ENCODE measurements at regions not wholly inside any gene's neighbourhood (a gene's known extent, or its start where the extent isn't known, plus 50 kb on each side); places are given as distances from the start of the nearest gene placed in this dataset.

DNA sequence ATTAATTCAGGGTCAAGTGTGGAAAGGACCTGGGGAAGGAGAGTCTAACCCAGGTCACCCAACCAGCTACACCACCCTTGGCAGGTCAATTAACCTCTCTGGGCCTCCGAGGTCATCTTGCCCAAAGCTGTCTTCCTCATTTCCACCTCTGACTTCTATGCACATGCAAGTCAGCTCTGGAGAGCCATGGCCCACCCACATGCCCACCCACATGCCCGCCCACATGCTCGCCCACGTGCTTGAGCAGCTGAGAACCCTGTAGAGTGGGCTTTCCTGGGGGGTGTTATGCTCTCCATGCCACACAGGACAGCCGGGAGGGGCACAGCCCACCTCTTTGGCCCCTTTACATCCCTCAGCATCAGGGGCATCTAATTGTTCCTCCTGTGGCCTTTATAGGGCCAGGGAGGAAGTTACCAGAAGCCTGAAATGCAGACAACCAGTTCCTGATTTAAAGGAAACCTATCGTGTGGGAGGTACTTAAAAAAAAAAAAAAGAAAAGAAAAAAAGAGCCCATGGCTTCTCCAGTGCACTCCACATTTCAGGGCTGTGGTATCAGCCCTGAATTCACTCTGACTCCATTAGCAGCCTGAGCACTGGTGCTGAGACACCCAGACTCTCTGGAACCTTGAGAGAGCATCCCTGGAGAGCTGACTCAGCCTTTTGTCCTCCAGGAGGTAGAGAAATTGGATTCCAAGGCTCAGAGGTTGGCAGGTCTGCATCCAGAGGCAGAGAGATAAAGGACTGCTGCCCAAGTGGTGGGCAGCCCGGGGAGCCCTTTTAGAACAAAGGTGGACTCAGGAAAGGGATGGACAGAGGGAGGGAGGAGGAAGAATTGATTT lies 176.2 kb upstream of the ZMIZ1 start:
- CTCF ChIA-PET: no interaction called here

More for the DNA sequence above, 176.2 kb upstream of the ZMIZ1 start:
- Mint-ChIP-seq H3K27me3 (peaks cover 19% of the 10 kb centered on the region), H3K4me1 (no peaks in the 10 kb centered on the region), H3K9me3 (ENCODE audit: insufficient read depth) (no peaks in the 10 kb centered on the region), H3K4me3 (no peak overlapping the region), H3K27ac (no peak overlapping the region)
- 75% methylated on average over 4 of the region's 7 CpGs for WGBS (ENCODE audit: insufficient coverage)
- Histone ChIP-seq H3K27me3 (replicated peaks in 1 of 4; ENCODE audit: control extremely low read depth in 1 of 4, control insufficient read depth in 3 of 4, insufficient read depth in 4 of 4, low read length in 3 of 4) (peaks cover 0 to 5% (median 0%) of the 10 kb centered on the region in 4 experiments), H3K4me3 (ENCODE audit: control extremely low read depth in 1 of 5, extremely low read depth in 1 of 5, insufficient read depth in 1 of 5, low read depth in 2 of 5, low read length in 4 of 5) (no peak overlapping the region), H4K20me1 (ENCODE audit: control insufficient read depth, insufficient read depth, low read length, poor library complexity, severe bottlenecking) (no peaks in the 10 kb centered on the region), H3K27ac (ENCODE audit: low read length in 2 of 2) (no peak overlapping the region), H3K36me3 (replicated peaks in 1 of 2; ENCODE audit: control extremely low read depth in 1 of 2, control insufficient read depth in 1 of 2, extremely low read depth in 1 of 2, insufficient read depth in 2 of 2, low read length in 1 of 2) (no peaks in the 10 kb centered on the region), H3K4me2 (replicated peaks; ENCODE audit: low read depth, low read length, poor library complexity, severe bottlenecking) (no peak overlapping the region), H3K9ac (ENCODE audit: low read length) (no peak overlapping the region), H3K4me1 (ENCODE audit: control insufficient read depth in 2 of 2, insufficient read depth in 2 of 2, low read length in 2 of 2) (no peaks in the 10 kb centered on the region), H2AFZ (ENCODE audit: insufficient read depth, low read depth, low read length, poor library complexity, severe bottlenecking) (no peak overlapping the region), H3K9me3 (ENCODE audit: control extremely low read depth in 1 of 3, control insufficient read depth in 2 of 3, insufficient read depth in 1 of 3, low read length in 2 of 3) (no peaks in the 10 kb centered on the region), H3K79me2 (ENCODE audit: control insufficient read depth, insufficient read depth, low read length) (no peaks in the 10 kb centered on the region)
- intact Hi-C loops (cut with micrococcal nuclease): no loop called here
- no peak for ATAC-seq (ENCODE audit: low read depth)
- DNase-seq: no peak
- POLR2A ChIA-PET: no interaction called here
- TF ChIP-seq CTCF (IDR thresholded peaks at IDR 0.05) (no peak), EZH2 (IDR thresholded peaks at IDR 0.05; ENCODE audit: borderline replicate concordance, insufficient read depth, low read depth, low read length, poor library complexity, severe bottlenecking) (no peak)
